LNCaP clone FGC (cell line): ENCODE measurements at regions not wholly inside any gene's neighbourhood (a gene's known extent, or its start where the extent isn't known, plus 50 kb on each side); places are given as distances from the start of the nearest gene placed in this dataset.

ENCODE experiments used
- DNase-seq: peaks from one replicate; pipeline ENCODE4 v3.0.0-alpha.2; 2011; ENCODE audit warnings: low read depth
- H3K4me3 ChIP-seq: 2 replicates; pipeline ENCODE4 v1.5.1; 2011; ENCODE audit warnings: mild to moderate bottlenecking, low read depth, low read length, control low read depth
- TF ChIP-seq, protein P1 (sequence below): IDR thresholded peaks from 2 replicates; pipeline ENCODE4 v1.5.1; 2012; ENCODE audit warnings: mild to moderate bottlenecking; ENCODE audit not compliant: control insufficient read depth, insufficient read depth; ENCODE audit errors: extremely low read depth

DNA sequence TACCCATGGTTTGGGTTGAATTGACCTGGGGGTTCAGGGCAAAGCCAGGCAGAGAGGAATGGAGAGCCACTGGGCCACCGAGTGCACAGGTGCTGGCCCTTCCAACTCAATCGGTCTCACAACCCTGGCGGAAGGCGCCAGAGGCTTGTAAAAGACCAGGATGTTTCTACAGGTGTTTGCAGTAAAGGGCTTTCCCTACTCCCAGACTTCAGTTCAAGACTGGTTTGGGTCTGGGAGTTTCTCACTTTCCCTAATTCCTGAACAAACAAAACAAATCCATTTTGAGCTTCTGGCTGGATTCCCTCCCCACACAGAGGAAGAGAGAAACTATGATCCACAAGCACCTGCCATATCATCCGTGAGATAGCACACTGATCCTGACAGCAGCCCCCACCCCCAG lies 125.2 kb upstream of the KLF4 start:
- peak; percentile 92 for DNase-seq
- TF ChIP-seq, protein P1, sequence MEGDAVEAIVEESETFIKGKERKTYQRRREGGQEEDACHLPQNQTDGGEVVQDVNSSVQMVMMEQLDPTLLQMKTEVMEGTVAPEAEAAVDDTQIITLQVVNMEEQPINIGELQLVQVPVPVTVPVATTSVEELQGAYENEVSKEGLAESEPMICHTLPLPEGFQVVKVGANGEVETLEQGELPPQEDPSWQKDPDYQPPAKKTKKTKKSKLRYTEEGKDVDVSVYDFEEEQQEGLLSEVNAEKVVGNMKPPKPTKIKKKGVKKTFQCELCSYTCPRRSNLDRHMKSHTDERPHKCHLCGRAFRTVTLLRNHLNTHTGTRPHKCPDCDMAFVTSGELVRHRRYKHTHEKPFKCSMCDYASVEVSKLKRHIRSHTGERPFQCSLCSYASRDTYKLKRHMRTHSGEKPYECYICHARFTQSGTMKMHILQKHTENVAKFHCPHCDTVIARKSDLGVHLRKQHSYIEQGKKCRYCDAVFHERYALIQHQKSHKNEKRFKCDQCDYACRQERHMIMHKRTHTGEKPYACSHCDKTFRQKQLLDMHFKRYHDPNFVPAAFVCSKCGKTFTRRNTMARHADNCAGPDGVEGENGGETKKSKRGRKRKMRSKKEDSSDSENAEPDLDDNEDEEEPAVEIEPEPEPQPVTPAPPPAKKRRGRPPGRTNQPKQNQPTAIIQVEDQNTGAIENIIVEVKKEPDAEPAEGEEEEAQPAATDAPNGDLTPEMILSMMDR = no peak
- no peak overlapping the region for H3K4me3 ChIP-seq

DNA sequence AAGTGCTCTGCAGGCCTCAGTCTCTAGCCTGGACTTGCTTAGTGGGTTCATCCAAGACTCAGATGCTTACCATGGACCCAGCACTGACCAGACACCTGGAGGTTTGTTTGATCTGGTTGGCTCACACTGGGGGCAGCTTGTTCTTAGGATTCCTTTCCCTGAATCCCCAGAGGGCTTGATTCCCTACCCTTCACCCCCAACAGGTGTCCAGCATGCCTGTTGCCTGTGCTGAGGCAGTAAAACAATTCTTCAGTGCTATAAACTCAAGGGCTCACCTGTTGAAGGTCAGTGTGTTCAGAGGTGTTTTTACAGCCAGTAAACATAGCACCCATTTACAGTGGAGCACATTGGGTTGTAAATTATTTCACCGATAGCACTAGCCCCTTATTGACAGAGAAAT lies 123.8 kb upstream of the KLF4 start:
- H3K4me3 ChIP-seq = no peak overlapping the region
- DNase-seq = no peak
- TF ChIP-seq, protein P1 = no peak

DNA sequence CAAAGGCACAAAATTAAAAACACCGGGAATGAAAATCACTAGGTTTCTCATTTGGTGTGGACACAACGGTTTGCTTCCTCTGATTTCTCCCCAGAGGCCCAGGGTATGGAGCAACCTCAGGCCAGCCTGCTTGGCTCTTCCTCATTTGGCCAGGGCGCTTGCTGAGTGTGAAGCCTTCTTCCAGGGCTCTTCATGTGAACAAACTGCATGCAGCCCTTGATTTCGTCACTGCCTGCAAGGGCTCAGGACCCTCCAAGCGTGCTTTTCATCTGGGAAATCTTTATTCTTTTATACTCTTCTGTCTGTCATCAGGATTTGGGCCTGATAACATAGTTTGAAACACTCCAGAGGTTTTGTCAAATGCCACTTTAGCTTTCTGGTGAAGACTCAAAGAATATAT lies 122.6 kb upstream of the KLF4 start:
- TF ChIP-seq, protein P1 = no peak
- H3K4me3 ChIP-seq = no peak overlapping the region
- DNase-seq = no peak

DNA sequence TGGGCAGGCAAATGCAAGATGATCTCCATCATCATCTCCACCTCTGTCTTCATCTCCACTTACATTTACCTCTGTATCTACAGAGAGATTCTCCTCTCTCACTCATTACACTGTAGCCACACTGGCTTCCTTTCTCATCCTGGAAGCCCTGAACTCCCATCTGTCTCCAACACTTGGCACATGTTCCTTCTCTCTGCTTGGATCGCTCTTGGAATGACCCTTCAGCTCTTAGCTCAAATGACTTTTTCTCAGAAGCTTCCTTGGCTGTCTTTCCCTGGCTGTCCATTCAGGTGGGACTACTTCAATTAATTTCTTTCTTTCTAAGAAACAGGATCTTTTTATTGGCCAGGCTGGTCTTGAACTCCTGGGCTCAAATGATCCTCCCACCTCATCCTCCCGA lies 120.0 kb upstream of the KLF4 start:
- no peak for DNase-seq
- TF ChIP-seq, protein P1 = no peak
- no peak overlapping the region for H3K4me3 ChIP-seq

DNA sequence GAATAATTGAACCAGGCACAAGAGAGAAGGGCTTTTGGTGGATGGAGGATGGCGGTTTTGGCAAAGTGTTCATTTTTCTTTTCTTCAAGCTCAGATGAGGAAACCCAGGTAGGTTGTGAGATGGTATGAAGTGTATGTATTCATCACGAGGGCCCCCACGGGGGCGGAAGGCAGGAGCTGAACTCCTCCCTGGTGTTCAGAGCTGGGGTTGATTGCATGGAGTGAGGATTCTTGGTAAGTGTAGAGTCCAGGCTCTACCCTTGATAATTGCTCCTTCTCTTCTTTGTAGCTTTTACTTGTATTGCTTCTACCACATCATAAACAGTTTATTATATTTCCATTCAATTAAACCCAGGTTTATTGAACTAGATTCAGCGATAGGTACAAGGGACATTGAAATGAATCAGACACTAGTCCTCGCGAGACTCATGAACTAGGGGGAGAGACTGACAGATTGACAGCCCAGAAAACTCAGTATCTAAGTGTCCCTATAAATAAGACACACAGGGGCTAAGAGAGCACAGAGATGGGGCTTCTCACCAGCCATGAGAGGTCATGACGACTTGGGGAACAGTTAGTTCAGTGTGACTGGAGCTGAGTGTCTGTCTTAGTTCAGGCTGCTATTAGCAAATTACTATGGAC lies 116.7 kb upstream of the KLF4 start:
- DNase-seq = no peak
- TF ChIP-seq, protein P1 = no peak
- no peak overlapping the region for H3K4me3 ChIP-seq

DNA sequence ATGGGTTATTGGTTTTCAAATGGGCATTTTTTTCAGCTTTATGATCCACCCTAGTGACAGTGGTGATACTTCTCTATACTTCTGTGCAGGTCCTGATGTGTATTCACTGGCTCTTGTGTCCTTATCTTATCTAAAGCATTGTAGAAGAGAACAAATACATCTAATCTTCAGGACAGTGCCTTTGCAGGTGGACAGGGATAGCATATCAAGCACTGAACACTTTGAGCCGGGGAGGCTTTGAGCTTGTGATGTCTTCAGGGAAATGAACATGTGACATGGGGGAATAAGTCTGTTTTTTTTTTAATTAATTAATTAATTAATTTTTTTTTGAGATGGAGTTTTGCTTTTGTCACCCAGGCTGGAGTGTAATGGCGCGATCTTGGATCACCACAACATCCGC lies 115.5 kb upstream of the KLF4 start:
- TF ChIP-seq, protein P1 = no peak
- no peak overlapping the region for H3K4me3 ChIP-seq
- DNase-seq = no peak

DNA sequence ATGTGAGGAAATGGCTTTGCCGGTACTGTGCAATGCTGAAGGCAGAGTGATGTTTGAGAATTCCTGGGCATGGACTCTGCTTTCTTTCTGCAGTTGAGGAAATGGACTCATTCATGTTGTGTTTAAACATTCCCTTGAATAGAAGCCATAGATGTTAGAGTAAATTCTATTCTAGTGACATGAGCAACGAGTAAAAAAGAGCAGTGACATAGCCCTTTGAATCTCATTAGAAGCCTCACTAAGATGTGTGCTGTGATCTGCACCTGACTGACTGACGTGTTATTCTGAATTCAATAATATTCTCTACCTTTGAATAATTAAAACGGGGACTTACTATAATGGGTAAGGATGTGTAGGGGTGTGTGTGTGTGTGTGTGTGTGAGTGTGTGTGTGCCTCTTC lies 113.7 kb upstream of the KLF4 start:
- DNase-seq = no peak
- no peak overlapping the region for H3K4me3 ChIP-seq
- TF ChIP-seq, protein P1 = no peak
